ENCODE measurements at regions not wholly inside any gene's neighbourhood (a gene's known extent, or its start where the extent isn't known, plus 50 kb on each side); places are given as distances from the start of the nearest gene placed in this dataset.

DNA sequence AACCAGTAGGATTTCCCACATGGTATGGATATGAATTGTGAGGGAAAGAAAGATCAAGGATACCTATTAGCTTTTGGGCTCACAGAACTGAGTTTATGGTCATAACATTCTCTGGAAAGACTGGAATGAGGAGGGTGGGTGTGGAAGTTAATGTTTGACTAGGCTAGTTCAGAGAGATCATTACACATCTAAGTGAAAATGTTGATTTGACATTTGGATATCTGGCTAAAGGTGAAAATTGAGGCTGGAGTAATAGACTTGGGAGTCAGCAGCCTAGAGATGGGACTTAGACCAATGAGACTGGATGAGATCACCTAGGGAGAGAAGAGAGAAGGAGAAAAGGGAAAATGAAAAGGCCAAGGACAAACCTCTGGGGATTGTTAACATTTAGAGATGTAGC lies 437.3 kb downstream of the CCSER2 start:
- no peaks in the 10 kb centered on the region for H3K36me3 ChIP-seq (ENCODE audit: control insufficient read depth, insufficient read depth, low read length)
- no peak for DNase-seq (ENCODE audit: low read depth in 2 of 2)
- no peak overlapping the region for H3K4me2 ChIP-seq (ENCODE audit: extremely low read depth, insufficient read depth, low read length)
- H3K4me3 ChIP-seq (replicated peaks in 1 of 4; ENCODE audit: control extremely low read depth in 1 of 4, insufficient read depth in 1 of 4, low read depth in 3 of 4, low read length in 4 of 4), result no peak overlapping the region
- no peaks in the 10 kb centered on the region for H4K20me1 ChIP-seq (ENCODE audit: control insufficient read depth, extremely low read depth, insufficient read depth, low read length)
- H3K9ac ChIP-seq (ENCODE audit: insufficient read depth, low read length), result no peak overlapping the region
- H3K27ac ChIP-seq (ENCODE audit: insufficient read depth, low read length), result no peak overlapping the region
- no peaks in the 10 kb centered on the region for H3K4me1 ChIP-seq (ENCODE audit: control insufficient read depth, extremely low read depth, insufficient read depth, low read length)
- H3K9me3 ChIP-seq (ENCODE audit: control insufficient read depth, insufficient read depth, low read depth, low read length), result no peaks in the 10 kb centered on the region
- no peak overlapping the region for H2AFZ ChIP-seq (ENCODE audit: low read length)
- H3K79me2 ChIP-seq (ENCODE audit: control insufficient read depth, insufficient read depth, low read length), result no peaks in the 10 kb centered on the region
- TF ChIP-seq CTCF (conservative IDR thresholded peaks at IDR 0.05 in 1 of 2, IDR thresholded peaks at IDR 0.05 in 1 of 2; ENCODE audit: low read depth in 1 of 2, low read length in 2 of 2) (no peak), EZH2 (IDR thresholded peaks at IDR 0.05; ENCODE audit: low read length, missing control alignments) (no peak)
- H3K27me3 ChIP-seq (ENCODE audit: control insufficient read depth, insufficient read depth, low read length), result no peaks in the 10 kb centered on the region

DNA sequence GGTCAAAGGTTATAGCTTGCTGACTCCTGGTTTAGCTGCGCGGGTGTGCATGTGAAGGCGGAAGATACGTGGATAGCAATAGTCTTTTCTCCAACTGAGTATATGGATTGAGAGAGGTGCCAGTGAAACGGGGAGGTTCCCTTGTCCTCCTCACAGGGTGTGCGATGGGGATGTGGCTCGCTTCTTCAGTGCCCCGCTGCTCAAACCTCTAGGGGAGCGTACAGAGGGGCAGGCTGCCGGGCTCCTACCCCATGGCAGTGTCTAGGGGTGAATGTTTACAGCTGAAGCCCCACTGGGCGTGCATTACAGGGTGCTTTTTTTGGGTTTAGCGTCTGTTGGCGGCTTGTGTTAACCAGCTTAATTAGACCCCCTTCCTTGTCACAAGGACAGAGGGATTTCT lies 438.5 kb downstream of the CCSER2 start:
- no peaks in the 10 kb centered on the region for H3K79me2 ChIP-seq (ENCODE audit: control insufficient read depth, insufficient read depth, low read length)
- H3K27me3 ChIP-seq (ENCODE audit: control insufficient read depth, insufficient read depth, low read length), result no peaks in the 10 kb centered on the region
- TF ChIP-seq EZH2 (IDR thresholded peaks at IDR 0.05; ENCODE audit: low read length, missing control alignments) (no peak), CTCF (conservative IDR thresholded peaks at IDR 0.05 in 1 of 2, IDR thresholded peaks at IDR 0.05 in 1 of 2; ENCODE audit: low read depth in 1 of 2, low read length in 2 of 2) (no peak)
- no peak for DNase-seq (ENCODE audit: low read depth in 2 of 2)
- H3K4me3 ChIP-seq (replicated peaks in 1 of 4; ENCODE audit: control extremely low read depth in 1 of 4, insufficient read depth in 1 of 4, low read depth in 3 of 4, low read length in 4 of 4), result no peak overlapping the region
- H2AFZ ChIP-seq (ENCODE audit: low read length), result no peak overlapping the region
- no peak overlapping the region for H3K4me2 ChIP-seq (ENCODE audit: extremely low read depth, insufficient read depth, low read length)
- no peaks in the 10 kb centered on the region for H3K36me3 ChIP-seq (ENCODE audit: control insufficient read depth, insufficient read depth, low read length)
- H3K9ac ChIP-seq (ENCODE audit: insufficient read depth, low read length), result no peak overlapping the region
- no peaks in the 10 kb centered on the region for H3K9me3 ChIP-seq (ENCODE audit: control insufficient read depth, insufficient read depth, low read depth, low read length)
- no peaks in the 10 kb centered on the region for H3K4me1 ChIP-seq (ENCODE audit: control insufficient read depth, extremely low read depth, insufficient read depth, low read length)
- no peak overlapping the region for H3K27ac ChIP-seq (ENCODE audit: insufficient read depth, low read length)
- no peaks in the 10 kb centered on the region for H4K20me1 ChIP-seq (ENCODE audit: control insufficient read depth, extremely low read depth, insufficient read depth, low read length)

- H4K20me1 ChIP-seq (ENCODE audit: control insufficient read depth, extremely low read depth, insufficient read depth, low read length), result no peaks in the 10 kb centered on the region
- no peak overlapping the region for H3K4me3 ChIP-seq (replicated peaks in 1 of 4; ENCODE audit: control extremely low read depth in 1 of 4, insufficient read depth in 1 of 4, low read depth in 3 of 4, low read length in 4 of 4)
- DNase-seq (ENCODE audit: low read depth in 2 of 2), result no peak
- no peaks in the 10 kb centered on the region for H3K36me3 ChIP-seq (ENCODE audit: control insufficient read depth, insufficient read depth, low read length)
- no peaks in the 10 kb centered on the region for H3K27me3 ChIP-seq (ENCODE audit: control insufficient read depth, insufficient read depth, low read length)
- H3K9me3 ChIP-seq (ENCODE audit: control insufficient read depth, insufficient read depth, low read depth, low read length), result no peaks in the 10 kb centered on the region
- no peaks in the 10 kb centered on the region for H3K4me1 ChIP-seq (ENCODE audit: control insufficient read depth, extremely low read depth, insufficient read depth, low read length)
- no peak for TF ChIP-seq EZH2 (IDR thresholded peaks at IDR 0.05; ENCODE audit: low read length, missing control alignments)
- no peak for TF ChIP-seq CTCF (conservative IDR thresholded peaks at IDR 0.05 in 1 of 2, IDR thresholded peaks at IDR 0.05 in 1 of 2; ENCODE audit: low read depth in 1 of 2, low read length in 2 of 2)
- H2AFZ ChIP-seq (ENCODE audit: low read length), result no peak overlapping the region
- H3K9ac ChIP-seq (ENCODE audit: insufficient read depth, low read length), result no peak overlapping the region
- H3K79me2 ChIP-seq (ENCODE audit: control insufficient read depth, insufficient read depth, low read length), result no peaks in the 10 kb centered on the region
- no peak overlapping the region for H3K4me2 ChIP-seq (ENCODE audit: extremely low read depth, insufficient read depth, low read length)
- H3K27ac ChIP-seq (ENCODE audit: insufficient read depth, low read length), result no peak overlapping the region
These were observed 439.7 kb downstream of the CCSER2 start for GRCh38 chr10:84768132-84768531.

Measured in fibroblast of lung (primary cell).